SH-SY5Y (cell line): ENCODE measurements at regions not wholly inside any gene's neighbourhood (a gene's known extent, or its start where the extent isn't known, plus 50 kb on each side); places are given as distances from the start of the nearest gene placed in this dataset.

Experiments used
- GATA2 ChIP-seq: IDR thresholded peaks from 2 replicates; pipeline ENCODE4 v1.6.1; 2011; ENCODE audit warnings: mild to moderate bottlenecking, low read depth, low read length
- GATA3 ChIP-seq: IDR thresholded peaks from 2 replicates; pipeline ENCODE4 v1.6.1; 2011; ENCODE audit warnings: low read depth, mild to moderate bottlenecking, low read length, moderate library complexity

DNA sequence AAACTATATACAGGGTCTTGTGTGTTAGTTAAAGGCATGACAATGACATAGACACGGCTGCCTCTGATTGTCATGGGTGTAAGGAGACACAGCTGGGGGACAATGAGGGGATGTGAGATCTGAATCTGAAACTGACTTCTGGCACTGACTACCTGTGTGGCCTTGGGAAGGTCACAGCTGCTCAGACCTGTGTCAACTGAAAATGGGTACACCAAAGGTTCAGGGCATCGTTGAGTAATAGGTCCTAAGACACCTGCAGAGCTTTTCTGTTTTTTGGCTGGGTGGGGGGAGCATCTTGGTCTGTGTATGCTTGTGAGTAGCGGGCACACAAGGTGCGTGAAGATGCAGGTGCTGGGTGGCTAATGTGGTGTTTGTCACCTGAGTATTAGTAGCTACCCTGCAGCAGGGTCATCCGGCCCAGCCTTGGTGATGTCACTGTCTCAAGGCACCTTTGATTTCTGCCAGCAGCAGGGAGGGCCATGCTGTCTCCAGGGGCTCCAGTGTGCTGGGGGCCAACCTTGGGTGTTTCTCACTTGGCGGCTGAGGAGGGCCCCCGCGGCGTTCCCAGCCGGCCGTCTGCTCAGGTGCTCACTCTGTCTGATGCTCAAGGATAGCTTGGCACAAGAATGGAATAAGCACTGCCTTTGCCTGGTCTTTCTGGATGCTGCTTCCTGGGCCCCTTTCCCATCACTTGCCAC is 53.1 kb upstream of the HS6ST1 start:
- TF ChIP-seq GATA2: no peak
- no peak for TF ChIP-seq GATA3
